Cardiac muscle cell (in vitro differentiated cells and primary cell): ENCODE measurements at regions not wholly inside any gene's neighbourhood (a gene's known extent, or its start where the extent isn't known, plus 50 kb on each side); places are given as distances from the start of the nearest gene placed in this dataset.

Source experiments
- DNase-seq, 2 donors: peaks; one replicate each; pipeline versions ENCODE4 v3.0.0 to v3.0.0-alpha.2; 2010 to 2017; ENCODE audit warnings: low read depth in 1 of 2, low spot score in 1 of 2
- H3K27ac ChIP-seq: fragments of 200-600 bp; sonication (generic); 2 replicates; pipeline ENCODE4 v1.5.1; 2016
- H3K27me3 ChIP-seq: fragments of 200-600 bp; sonication (generic); 2 replicates; pipeline ENCODE4 v1.6.0; 2016; ENCODE audit warnings: control low read depth
- H3K36me3 ChIP-seq: fragments of 200-600 bp; sonication (generic); 2 replicates; pipeline ENCODE4 v1.5.1; 2016; ENCODE audit warnings: control low read depth
- H3K4me1 ChIP-seq: fragments of 200-600 bp; sonication (generic); 2 replicates; pipeline ENCODE4 v1.8.1; 2017; ENCODE audit warnings: low read depth, mild to moderate bottlenecking, mixed run types
- H3K4me3 ChIP-seq: fragments of 200-600 bp; sonication (generic); 2 replicates; pipeline ENCODE4 v1.5.1; 2016; ENCODE audit warnings: mild to moderate bottlenecking
- H3K9me3 ChIP-seq: fragments of 200-600 bp; sonication (generic); 2 replicates; pipeline ENCODE4 v1.5.1; 2017; ENCODE audit warnings: low read depth, mild to moderate bottlenecking, control low read depth
- CTCF ChIP-seq: IDR thresholded peaks from 2 replicates; pipeline ENCODE4 v1.5.1; 2012; ENCODE audit warnings: low read depth, mild to moderate bottlenecking, low read length

GRCh38 chr12:33794954-33795353 lies 227.3 kb upstream of the ALG10 start:
- no peak for TF ChIP-seq CTCF
- Histone ChIP-seq H3K9me3 (no peaks in the 10 kb centered on the region), H3K27me3 (no peaks in the 10 kb centered on the region), H3K27ac (no peak overlapping the region), H3K36me3 (no peaks in the 10 kb centered on the region), H3K4me1 (no peaks in the 10 kb centered on the region), H3K4me3 (no peak overlapping the region)
- no peak for DNase-seq

DNA sequence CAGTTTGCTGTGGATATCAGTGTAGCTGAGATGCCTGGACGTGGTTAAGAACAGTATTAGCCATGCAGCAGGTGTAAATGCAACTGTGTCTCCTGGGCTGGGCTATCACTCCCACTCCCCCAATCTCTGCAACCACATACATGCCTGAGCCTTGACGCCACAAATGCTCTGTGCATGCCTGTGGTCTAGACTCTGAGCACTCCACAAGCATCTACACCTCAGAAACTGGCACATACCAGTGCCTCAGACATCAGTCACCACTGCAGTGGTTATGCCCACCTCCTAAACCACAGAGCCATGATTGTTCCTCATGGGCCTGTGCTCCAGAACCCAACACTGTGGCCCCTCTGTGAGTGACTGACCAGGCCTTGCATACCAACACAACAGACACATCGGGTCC lies 226.8 kb upstream of the ALG10 start:
- Histone ChIP-seq H3K36me3 (no peaks in the 10 kb centered on the region), H3K4me1 (no peaks in the 10 kb centered on the region), H3K4me3 (no peak overlapping the region), H3K27ac (no peak overlapping the region), H3K27me3 (no peaks in the 10 kb centered on the region), H3K9me3 (no peaks in the 10 kb centered on the region)
- no peak for TF ChIP-seq CTCF
- no peak for DNase-seq

- no peaks in the 10 kb centered on the region for H3K27me3 ChIP-seq
- no peaks in the 10 kb centered on the region for H3K9me3 ChIP-seq
- H3K27ac ChIP-seq, result no peak overlapping the region
- no peaks in the 10 kb centered on the region for H3K4me1 ChIP-seq
- H3K4me3 ChIP-seq, result no peak overlapping the region
- no peak for TF ChIP-seq CTCF
- H3K36me3 ChIP-seq, result no peaks in the 10 kb centered on the region
- no peak for DNase-seq
These were observed 208.8 kb upstream of the ALG10 start for GRCh38 chr12:33813536-33813935.

DNA sequence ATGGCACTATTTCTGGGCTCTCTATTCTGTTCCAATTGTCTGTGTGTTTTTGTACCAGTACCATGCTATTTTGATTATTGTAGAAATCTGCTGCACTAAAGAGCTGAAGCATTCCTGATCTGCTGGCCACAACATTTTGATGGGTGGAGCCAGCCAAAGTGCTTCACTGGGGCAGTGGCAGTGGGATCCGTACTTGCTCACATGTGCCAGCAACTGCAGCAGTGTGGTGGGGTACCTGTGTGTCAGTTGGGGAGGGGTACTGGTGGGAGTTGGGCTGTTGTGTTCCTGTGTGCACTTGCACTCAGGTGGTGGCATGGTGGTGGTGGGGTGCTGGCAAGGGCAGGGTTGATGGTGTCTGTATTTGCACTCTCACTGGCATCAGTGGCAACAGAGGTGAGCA lies 204.6 kb upstream of the ALG10 start:
- H3K4me1 ChIP-seq, result no peaks in the 10 kb centered on the region
- H3K9me3 ChIP-seq, result no peaks in the 10 kb centered on the region
- no peak overlapping the region for H3K4me3 ChIP-seq
- no peak overlapping the region for H3K27ac ChIP-seq
- no peak for DNase-seq
- TF ChIP-seq CTCF, result no peak
- H3K36me3 ChIP-seq, result no peaks in the 10 kb centered on the region
- no peaks in the 10 kb centered on the region for H3K27me3 ChIP-seq

GRCh38 chr12:33818313-33818712 lies 204.0 kb upstream of the ALG10 start:
- Histone ChIP-seq H3K9me3 (no peaks in the 10 kb centered on the region), H3K27me3 (no peaks in the 10 kb centered on the region), H3K4me1 (no peaks in the 10 kb centered on the region), H3K4me3 (no peak overlapping the region), H3K36me3 (no peaks in the 10 kb centered on the region), H3K27ac (no peak overlapping the region)
- DNase-seq, result no peak
- no peak for TF ChIP-seq CTCF

GRCh38 chr12:33825442-33825841 lies 196.9 kb upstream of the ALG10 start:
- DNase-seq, result no peak
- H3K36me3 ChIP-seq, result no peaks in the 10 kb centered on the region
- no peak overlapping the region for H3K4me3 ChIP-seq
- no peak for TF ChIP-seq CTCF
- H3K9me3 ChIP-seq, result no peaks in the 10 kb centered on the region
- H3K27ac ChIP-seq, result no peak overlapping the region
- H3K4me1 ChIP-seq, result no peaks in the 10 kb centered on the region
- H3K27me3 ChIP-seq, result no peaks in the 10 kb centered on the region
